GM19372 (cell line): ENCODE measurements at regions not wholly inside any gene's neighbourhood (a gene's known extent, or its start where the extent isn't known, plus 50 kb on each side); places are given as distances from the start of the nearest gene placed in this dataset.

Experiments
- ATAC-seq: cut with Tn5 transposase; IDR thresholded peaks from one replicate; pipeline ENCODE4 v1.9.1; 2021; ENCODE audit warnings: mild to moderate bottlenecking, low read depth, moderate library complexity; ENCODE audit not compliant: unreplicated experiment

GRCh38 chr6:170180671-170181337 is 110.1 kb downstream of the DLL1 start:
- ATAC-seq = no peak

- ATAC-seq = no peak
These were observed 111.1 kb downstream of the DLL1 start for GRCh38 chr6:170179616-170180324.

GRCh38 chr6:170178561-170179477 is 112.1 kb downstream of the DLL1 start:
- no peak for ATAC-seq

- ATAC-seq = no peak
These were observed 112.9 kb downstream of the DLL1 start for GRCh38 chr6:170177772-170178560.

- no peak for ATAC-seq
These were observed 113.7 kb downstream of the DLL1 start for GRCh38 chr6:170176898-170177771.

GRCh38 chr6:170176136-170176897 is 114.6 kb downstream of the DLL1 start:
- no peak for ATAC-seq

GRCh38 chr6:170175644-170176135 is 115.2 kb downstream of the DLL1 start:
- no peak for ATAC-seq

- no peak for ATAC-seq
These were observed 115.9 kb downstream of the DLL1 start for GRCh38 chr6:170174771-170175643.

GRCh38 chr6:170174124-170174770 is 116.6 kb downstream of the DLL1 start:
- no peak for ATAC-seq

GRCh38 chr6:170173335-170173881 is 117.5 kb downstream of the DLL1 start:
- no peak for ATAC-seq

- ATAC-seq = no peak
These were observed 118.0 kb downstream of the DLL1 start for GRCh38 chr6:170172825-170173256.

- no peak for ATAC-seq
These were observed 118.5 kb downstream of the DLL1 start for GRCh38 chr6:170172392-170172791.

GRCh38 chr6:170167657-170168159 is 123.2 kb downstream of the DLL1 start:
- ATAC-seq = no peak

- ATAC-seq = no peak
These were observed 124.3 kb downstream of the DLL1 start for GRCh38 chr6:170166511-170167122.

- no peak for ATAC-seq
These were observed 125.3 kb downstream of the DLL1 start for GRCh38 chr6:170165471-170166117.

- ATAC-seq = no peak
These were observed 125.8 kb downstream of the DLL1 start for GRCh38 chr6:170165085-170165470.
